ENCODE measurements at regions not wholly inside any gene's neighbourhood (a gene's known extent, or its start where the extent isn't known, plus 50 kb on each side); places are given as distances from the start of the nearest gene placed in this dataset.

- no peaks in the 10 kb centered on the region for H3K79me2 ChIP-seq (ENCODE audit: low read length)
- no peaks in the 10 kb centered on the region for H4K20me1 ChIP-seq (ENCODE audit: insufficient read depth, low read length)
- no peak overlapping the region for H2AFZ ChIP-seq (ENCODE audit: low read depth, low read length)
Measured at GRCh38 chr6:12528136-12528535, 188.4 kb upstream of the PHACTR1 start.

GRCh38 chr6:12528581-12529363, 187.8 kb upstream of the PHACTR1 start:
- no peak overlapping the region for H3K4me2 ChIP-seq (ENCODE audit: low read length)
- H3K79me2 ChIP-seq (ENCODE audit: low read length), result no peaks in the 10 kb centered on the region
- no peaks in the 10 kb centered on the region for H3K4me1 ChIP-seq (ENCODE audit: low read length)
- H3K27ac ChIP-seq (ENCODE audit: low read length), result no peak overlapping the region
- H3K9me3 ChIP-seq (ENCODE audit: insufficient read depth, low read length), result no peaks in the 10 kb centered on the region
- no peak overlapping the region for H3K9ac ChIP-seq (ENCODE audit: low read length)
- TF ChIP-seq CTCF (IDR thresholded peaks at IDR 0.05; ENCODE audit: low read depth, low read length), result no peak
- no peak for TF ChIP-seq EZH2phosphoT487 (IDR thresholded peaks at IDR 0.05; ENCODE audit: low read depth)
- no peak overlapping the region for H2AFZ ChIP-seq (ENCODE audit: low read depth, low read length)
- no peak overlapping the region for H3K4me3 ChIP-seq (ENCODE audit: low read length)
- no peaks in the 10 kb centered on the region for H4K20me1 ChIP-seq (ENCODE audit: insufficient read depth, low read length)
- H3K36me3 ChIP-seq (replicated peaks; ENCODE audit: low read depth, low read length), result no peaks in the 10 kb centered on the region
- H3K27me3 ChIP-seq (ENCODE audit: low read depth, low read length), result no peaks in the 10 kb centered on the region

More at GRCh38 chr6:12528136-12528535, 188.4 kb upstream of the PHACTR1 start:
- H3K4me3 ChIP-seq (ENCODE audit: low read length), result no peak overlapping the region
- no peak overlapping the region for H3K4me2 ChIP-seq (ENCODE audit: low read length)
- H3K4me1 ChIP-seq (ENCODE audit: low read length), result no peaks in the 10 kb centered on the region
- no peaks in the 10 kb centered on the region for H3K9me3 ChIP-seq (ENCODE audit: insufficient read depth, low read length)
- H3K36me3 ChIP-seq (replicated peaks; ENCODE audit: low read depth, low read length), result no peaks in the 10 kb centered on the region
- TF ChIP-seq EZH2phosphoT487 (IDR thresholded peaks at IDR 0.05; ENCODE audit: low read depth) (no peak), CTCF (IDR thresholded peaks at IDR 0.05; ENCODE audit: low read depth, low read length) (no peak)
- H3K9ac ChIP-seq (ENCODE audit: low read length), result no peak overlapping the region
- no peak overlapping the region for H3K27ac ChIP-seq (ENCODE audit: low read length)
- no peaks in the 10 kb centered on the region for H3K27me3 ChIP-seq (ENCODE audit: low read depth, low read length)

- no peak overlapping the region for H2AFZ ChIP-seq (ENCODE audit: low read depth, low read length)
- TF ChIP-seq EZH2phosphoT487 (IDR thresholded peaks at IDR 0.05; ENCODE audit: low read depth) (no peak), CTCF (IDR thresholded peaks at IDR 0.05; ENCODE audit: low read depth, low read length) (no peak)
Measured at GRCh38 chr6:12529364-12530019, 187.1 kb upstream of the PHACTR1 start.

GRCh38 chr6:12530345-12530744, 186.2 kb upstream of the PHACTR1 start:
- no peaks in the 10 kb centered on the region for H4K20me1 ChIP-seq (ENCODE audit: insufficient read depth, low read length)
- H3K9me3 ChIP-seq (ENCODE audit: insufficient read depth, low read length), result no peaks in the 10 kb centered on the region
- no peaks in the 10 kb centered on the region for H3K4me1 ChIP-seq (ENCODE audit: low read length)
- H3K9ac ChIP-seq (ENCODE audit: low read length), result no peak overlapping the region
- no peak overlapping the region for H2AFZ ChIP-seq (ENCODE audit: low read depth, low read length)
- no peak overlapping the region for H3K4me3 ChIP-seq (ENCODE audit: low read length)
- H3K27ac ChIP-seq (ENCODE audit: low read length), result no peak overlapping the region
- H3K4me2 ChIP-seq (ENCODE audit: low read length), result no peak overlapping the region
- no peaks in the 10 kb centered on the region for H3K27me3 ChIP-seq (ENCODE audit: low read depth, low read length)
- H3K79me2 ChIP-seq (ENCODE audit: low read length), result no peaks in the 10 kb centered on the region
- no peaks in the 10 kb centered on the region for H3K36me3 ChIP-seq (replicated peaks; ENCODE audit: low read depth, low read length)
- no peak for TF ChIP-seq CTCF (IDR thresholded peaks at IDR 0.05; ENCODE audit: low read depth, low read length)
- TF ChIP-seq EZH2phosphoT487 (IDR thresholded peaks at IDR 0.05; ENCODE audit: low read depth), result no peak

More at GRCh38 chr6:12529364-12530019, 187.1 kb upstream of the PHACTR1 start:
- H3K4me3 ChIP-seq (ENCODE audit: low read length), result no peak overlapping the region
- no peaks in the 10 kb centered on the region for H3K4me1 ChIP-seq (ENCODE audit: low read length)
- no peaks in the 10 kb centered on the region for H3K27me3 ChIP-seq (ENCODE audit: low read depth, low read length)
- no peaks in the 10 kb centered on the region for H3K79me2 ChIP-seq (ENCODE audit: low read length)
- no peaks in the 10 kb centered on the region for H3K9me3 ChIP-seq (ENCODE audit: insufficient read depth, low read length)
- H3K36me3 ChIP-seq (replicated peaks; ENCODE audit: low read depth, low read length), result no peaks in the 10 kb centered on the region
- H3K9ac ChIP-seq (ENCODE audit: low read length), result no peak overlapping the region
- no peaks in the 10 kb centered on the region for H4K20me1 ChIP-seq (ENCODE audit: insufficient read depth, low read length)
- no peak overlapping the region for H3K27ac ChIP-seq (ENCODE audit: low read length)
- H3K4me2 ChIP-seq (ENCODE audit: low read length), result no peak overlapping the region
